GM23338 (cell line): ENCODE measurements at regions not wholly inside any gene's neighbourhood (a gene's known extent, or its start where the extent isn't known, plus 50 kb on each side); places are given as distances from the start of the nearest gene placed in this dataset.

ENCODE experiments used
- ATAC-seq: fragments of 200-7000 bp; cut with Tn5 transposase; 3 replicates; pipeline ENCODE4 v1.9.1; 2020
- DNase-seq: peaks from one replicate; pipeline ENCODE4 v3.0.0-alpha.2; 2015; ENCODE audit warnings: low spot score
- H2AFZ ChIP-seq: fragments of 200-600 bp; sonication (generic); 2 replicates; pipeline ENCODE4 v1.8.0; 2016; ENCODE audit warnings: antibody characterized with exemption, mild to moderate bottlenecking, moderate library complexity
- H3F3A ChIP-seq: fragments of 200-600 bp; sonication (generic); replicated peaks from 2 replicates; pipeline ENCODE4 v1.8.0; 2017; ENCODE audit warnings: antibody characterized with exemption, mixed run types, low read depth
- H3K27ac ChIP-seq: fragments of 200-600 bp; sonication (generic); 2 replicates; pipeline ENCODE4 v1.6.1; 2016; ENCODE audit warnings: low read depth
- H3K27me3 ChIP-seq: fragments of 200-600 bp; sonication (generic); 2 replicates; pipeline ENCODE4 v1.8.0; 2016; ENCODE audit warnings: mild to moderate bottlenecking, mixed run types, moderate library complexity; ENCODE audit not compliant: insufficient read depth
- H3K36me3 ChIP-seq: fragments of 200-600 bp; sonication (generic); 2 replicates; pipeline ENCODE4 v1.8.0; 2016; ENCODE audit warnings: mild to moderate bottlenecking; ENCODE audit not compliant: insufficient read depth
- H3K4me1 ChIP-seq: fragments of 200-600 bp; sonication (generic); 2 replicates; pipeline ENCODE4 v1.8.0; 2016; ENCODE audit warnings: mild to moderate bottlenecking, moderate library complexity; ENCODE audit not compliant: insufficient read depth
- H3K4me2 ChIP-seq: fragments of 200-600 bp; sonication (generic); 2 replicates; pipeline ENCODE4 v1.7.1; 2017; ENCODE audit warnings: mixed run types
- H3K4me3 ChIP-seq: fragments of 200-600 bp; sonication (generic); 2 replicates; pipeline ENCODE4 v1.6.1; 2016; ENCODE audit warnings: mixed run types
- H3K79me2 ChIP-seq: fragments of 200-600 bp; sonication (generic); replicated peaks from 2 replicates; pipeline ENCODE4 v1.8.0; 2017; ENCODE audit warnings: mild to moderate bottlenecking; ENCODE audit not compliant: insufficient read depth
- H3K9me2 ChIP-seq: fragments of 200-600 bp; sonication (generic); 2 replicates; pipeline ENCODE4 v1.8.0; 2017; ENCODE audit not compliant: insufficient read depth
- H4K20me1 ChIP-seq: fragments of 200-600 bp; sonication (generic); replicated peaks from 2 replicates; pipeline ENCODE4 v1.8.0; 2017; ENCODE audit warnings: mild to moderate bottlenecking; ENCODE audit not compliant: insufficient read depth
- H3K27ac Mint-ChIP-seq: 2 replicates; pipeline ENCODE4 v1.8.0; 2020; ENCODE audit warnings: inconsistent platforms, mild to moderate bottlenecking, moderate library complexity, mixed read lengths
- H3K27me3 Mint-ChIP-seq: 3 replicates; pipeline ENCODE4 v1.8.0; 2022; ENCODE audit warnings: low read depth, mild to moderate bottlenecking, moderate library complexity, mixed read lengths, inconsistent platforms; ENCODE audit not compliant: insufficient read depth, poor library complexity
- H3K36me3 Mint-ChIP-seq: 3 replicates; pipeline ENCODE4 v1.8.0; 2021; ENCODE audit warnings: low read depth, mild to moderate bottlenecking, inconsistent platforms, moderate library complexity, mixed read lengths
- H3K4me1 Mint-ChIP-seq: 3 replicates; pipeline ENCODE4 v1.8.0; 2020; ENCODE audit warnings: mild to moderate bottlenecking, inconsistent platforms, mixed read lengths
- H3K4me3 Mint-ChIP-seq: 3 replicates; pipeline ENCODE4 v1.8.0; 2021; ENCODE audit warnings: moderate library complexity, mild to moderate bottlenecking, inconsistent platforms, mixed read lengths
- H3K9me3 Mint-ChIP-seq: 3 replicates; pipeline ENCODE4 v1.8.0; 2020; ENCODE audit warnings: moderate library complexity, mild to moderate bottlenecking, inconsistent platforms, mixed read lengths
- EZH2 ChIP-seq: fragments of 200-600 bp; sonication (generic); IDR thresholded peaks from one replicate; pipeline ENCODE4 v1.8.0; 2017; ENCODE audit warnings: antibody characterized with exemption, mild to moderate bottlenecking, low read depth; ENCODE audit not compliant: unreplicated experiment
- EZH2phosphoT487 ChIP-seq: fragments of 200-600 bp; sonication (generic); IDR thresholded peaks from one replicate; pipeline ENCODE4 v1.8.1; 2018; ENCODE audit warnings: antibody characterized with exemption; ENCODE audit not compliant: unreplicated experiment
- JUNB ChIP-seq: IDR thresholded peaks from one replicate; pipeline ENCODE4 v1.6.1; 2016; ENCODE audit warnings: antibody characterized with exemption; ENCODE audit not compliant: unreplicated experiment
- NANOG ChIP-seq: IDR thresholded peaks from 2 replicates; pipeline ENCODE4 v1.6.1; 2016; ENCODE audit warnings: antibody characterized with exemption, borderline replicate concordance
- POLR2AphosphoS5 ChIP-seq: IDR thresholded peaks from 2 replicates; pipeline ENCODE4 v1.6.1; 2016; ENCODE audit warnings: antibody characterized with exemption, low read depth
- STAT1 ChIP-seq: IDR thresholded peaks from one replicate; pipeline ENCODE4 v1.6.1; 2016; ENCODE audit warnings: antibody characterized with exemption; ENCODE audit not compliant: unreplicated experiment
- ZNF114 ChIP-seq: fragments of 250-450 bp; sonication (Bioruptor Pico); IDR thresholded peaks from 2 replicates; pipeline ENCODE4 v1.5.0; 2020; ENCODE audit warnings: mild to moderate bottlenecking, moderate library complexity
- TF ChIP-seq, protein P1 (sequence below), 2 experiments: fragments of 200-600 bp in 1 of 2; sonication (generic) in 1 of 2; conservative IDR thresholded peaks; 2 replicates each; pipeline versions ENCODE4 v1.5.1 to v1.6.1; 2016 to 2017; ENCODE audit warnings: antibody characterized with exemption in 2 of 2, low read depth in 2 of 2, mild to moderate bottlenecking in 2 of 2, moderate library complexity in 1 of 2
- TF ChIP-seq, protein P2 (sequence below): fragments of 250-450 bp; sonication (Bioruptor Pico); IDR thresholded peaks from 2 replicates; pipeline ENCODE4 v1.5.0; 2020; ENCODE audit warnings: mild to moderate bottlenecking, moderate library complexity
- TF ChIP-seq, protein P3 (sequence below): IDR thresholded peaks from 2 replicates; pipeline ENCODE4 v1.6.1; 2016; ENCODE audit warnings: antibody characterized with exemption

DNA sequence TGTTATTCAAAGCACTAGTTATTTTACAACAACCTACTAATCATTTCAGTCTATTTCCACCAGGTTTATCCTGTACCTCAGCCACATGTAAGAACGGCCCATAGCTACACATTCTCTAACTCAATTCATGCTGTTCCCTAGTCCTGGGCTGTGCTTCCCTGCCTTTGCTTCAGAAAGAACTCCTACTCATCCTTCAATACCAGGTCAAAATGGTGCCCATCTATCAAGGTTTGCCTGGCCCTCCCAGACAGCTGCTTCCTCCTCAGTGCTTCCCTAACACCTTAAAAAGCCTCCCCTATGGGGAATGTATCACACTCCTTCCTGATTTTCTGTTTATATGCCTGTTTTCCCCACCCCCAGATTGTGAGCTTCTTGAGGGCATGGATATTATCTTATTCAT is 400.7 kb downstream of the MN1 start:
- no peaks in the 10 kb centered on the region for H3K27me3 ChIP-seq
- no peaks in the 10 kb centered on the region for H3K36me3 ChIP-seq
- no peaks in the 10 kb centered on the region for H3K36me3 Mint-ChIP-seq
- H3K4me3 Mint-ChIP-seq: no peak overlapping the region
- no peak overlapping the region for H3K27ac Mint-ChIP-seq
- DNase-seq (no peak), ATAC-seq (no peak)
- H3K9me2 ChIP-seq: 0 out of 2 replicates have a peak, but pooled peaks cover 2% of the 10 kb centered on the region
- TF ChIP-seq ZNF114 (CRISPR knock-in tag): no peak
- no peak overlapping the region for H3K4me2 ChIP-seq
- H4K20me1 ChIP-seq: no peaks in the 10 kb centered on the region
- H3K27me3 Mint-ChIP-seq: peaks cover 3% of the 10 kb centered on the region
- no peak overlapping the region for H3K4me3 ChIP-seq
- no peaks in the 10 kb centered on the region for H3K79me2 ChIP-seq
- no peaks in the 10 kb centered on the region for H3F3A ChIP-seq
- H3K9me3 Mint-ChIP-seq: no peaks in the 10 kb centered on the region; the same call in 2 of the 3 replicates
- H2AFZ ChIP-seq: no peak overlapping the region
- no peak overlapping the region for H3K27ac ChIP-seq
- no peaks in the 10 kb centered on the region for H3K4me1 Mint-ChIP-seq
- H3K4me1 ChIP-seq: no peaks in the 10 kb centered on the region

DNA sequence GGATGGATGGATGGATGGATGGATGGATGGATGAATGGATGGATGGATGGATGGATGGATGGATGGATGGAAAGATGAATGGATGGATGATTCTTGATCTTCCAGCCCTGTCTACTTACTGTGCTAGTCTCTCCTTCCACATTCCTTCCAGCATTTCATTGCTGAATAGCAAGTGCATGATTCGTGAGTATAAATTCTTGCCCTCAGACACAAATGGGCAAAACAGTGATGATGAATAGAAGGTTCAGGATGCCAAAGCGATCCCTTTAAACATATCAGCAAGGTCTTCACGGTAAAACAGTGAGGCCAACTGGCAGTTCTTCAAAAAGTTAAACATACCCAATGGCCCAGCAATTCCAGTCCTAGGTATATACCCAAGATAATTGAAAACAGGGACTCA is 400.2 kb downstream of the MN1 start:
- TF ChIP-seq POLR2AphosphoS5 (no peak), JUNB (no peak), EZH2 (no peak), NANOG (no peak), STAT1 (no peak), EZH2phosphoT487 (no peak)
- TF ChIP-seq, protein P1, sequence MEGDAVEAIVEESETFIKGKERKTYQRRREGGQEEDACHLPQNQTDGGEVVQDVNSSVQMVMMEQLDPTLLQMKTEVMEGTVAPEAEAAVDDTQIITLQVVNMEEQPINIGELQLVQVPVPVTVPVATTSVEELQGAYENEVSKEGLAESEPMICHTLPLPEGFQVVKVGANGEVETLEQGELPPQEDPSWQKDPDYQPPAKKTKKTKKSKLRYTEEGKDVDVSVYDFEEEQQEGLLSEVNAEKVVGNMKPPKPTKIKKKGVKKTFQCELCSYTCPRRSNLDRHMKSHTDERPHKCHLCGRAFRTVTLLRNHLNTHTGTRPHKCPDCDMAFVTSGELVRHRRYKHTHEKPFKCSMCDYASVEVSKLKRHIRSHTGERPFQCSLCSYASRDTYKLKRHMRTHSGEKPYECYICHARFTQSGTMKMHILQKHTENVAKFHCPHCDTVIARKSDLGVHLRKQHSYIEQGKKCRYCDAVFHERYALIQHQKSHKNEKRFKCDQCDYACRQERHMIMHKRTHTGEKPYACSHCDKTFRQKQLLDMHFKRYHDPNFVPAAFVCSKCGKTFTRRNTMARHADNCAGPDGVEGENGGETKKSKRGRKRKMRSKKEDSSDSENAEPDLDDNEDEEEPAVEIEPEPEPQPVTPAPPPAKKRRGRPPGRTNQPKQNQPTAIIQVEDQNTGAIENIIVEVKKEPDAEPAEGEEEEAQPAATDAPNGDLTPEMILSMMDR (conservative IDR thresholded peaks at IDR 0.05; ENCODE audit: low read depth in 2 of 2): no peak
- TF ChIP-seq, protein P2, sequence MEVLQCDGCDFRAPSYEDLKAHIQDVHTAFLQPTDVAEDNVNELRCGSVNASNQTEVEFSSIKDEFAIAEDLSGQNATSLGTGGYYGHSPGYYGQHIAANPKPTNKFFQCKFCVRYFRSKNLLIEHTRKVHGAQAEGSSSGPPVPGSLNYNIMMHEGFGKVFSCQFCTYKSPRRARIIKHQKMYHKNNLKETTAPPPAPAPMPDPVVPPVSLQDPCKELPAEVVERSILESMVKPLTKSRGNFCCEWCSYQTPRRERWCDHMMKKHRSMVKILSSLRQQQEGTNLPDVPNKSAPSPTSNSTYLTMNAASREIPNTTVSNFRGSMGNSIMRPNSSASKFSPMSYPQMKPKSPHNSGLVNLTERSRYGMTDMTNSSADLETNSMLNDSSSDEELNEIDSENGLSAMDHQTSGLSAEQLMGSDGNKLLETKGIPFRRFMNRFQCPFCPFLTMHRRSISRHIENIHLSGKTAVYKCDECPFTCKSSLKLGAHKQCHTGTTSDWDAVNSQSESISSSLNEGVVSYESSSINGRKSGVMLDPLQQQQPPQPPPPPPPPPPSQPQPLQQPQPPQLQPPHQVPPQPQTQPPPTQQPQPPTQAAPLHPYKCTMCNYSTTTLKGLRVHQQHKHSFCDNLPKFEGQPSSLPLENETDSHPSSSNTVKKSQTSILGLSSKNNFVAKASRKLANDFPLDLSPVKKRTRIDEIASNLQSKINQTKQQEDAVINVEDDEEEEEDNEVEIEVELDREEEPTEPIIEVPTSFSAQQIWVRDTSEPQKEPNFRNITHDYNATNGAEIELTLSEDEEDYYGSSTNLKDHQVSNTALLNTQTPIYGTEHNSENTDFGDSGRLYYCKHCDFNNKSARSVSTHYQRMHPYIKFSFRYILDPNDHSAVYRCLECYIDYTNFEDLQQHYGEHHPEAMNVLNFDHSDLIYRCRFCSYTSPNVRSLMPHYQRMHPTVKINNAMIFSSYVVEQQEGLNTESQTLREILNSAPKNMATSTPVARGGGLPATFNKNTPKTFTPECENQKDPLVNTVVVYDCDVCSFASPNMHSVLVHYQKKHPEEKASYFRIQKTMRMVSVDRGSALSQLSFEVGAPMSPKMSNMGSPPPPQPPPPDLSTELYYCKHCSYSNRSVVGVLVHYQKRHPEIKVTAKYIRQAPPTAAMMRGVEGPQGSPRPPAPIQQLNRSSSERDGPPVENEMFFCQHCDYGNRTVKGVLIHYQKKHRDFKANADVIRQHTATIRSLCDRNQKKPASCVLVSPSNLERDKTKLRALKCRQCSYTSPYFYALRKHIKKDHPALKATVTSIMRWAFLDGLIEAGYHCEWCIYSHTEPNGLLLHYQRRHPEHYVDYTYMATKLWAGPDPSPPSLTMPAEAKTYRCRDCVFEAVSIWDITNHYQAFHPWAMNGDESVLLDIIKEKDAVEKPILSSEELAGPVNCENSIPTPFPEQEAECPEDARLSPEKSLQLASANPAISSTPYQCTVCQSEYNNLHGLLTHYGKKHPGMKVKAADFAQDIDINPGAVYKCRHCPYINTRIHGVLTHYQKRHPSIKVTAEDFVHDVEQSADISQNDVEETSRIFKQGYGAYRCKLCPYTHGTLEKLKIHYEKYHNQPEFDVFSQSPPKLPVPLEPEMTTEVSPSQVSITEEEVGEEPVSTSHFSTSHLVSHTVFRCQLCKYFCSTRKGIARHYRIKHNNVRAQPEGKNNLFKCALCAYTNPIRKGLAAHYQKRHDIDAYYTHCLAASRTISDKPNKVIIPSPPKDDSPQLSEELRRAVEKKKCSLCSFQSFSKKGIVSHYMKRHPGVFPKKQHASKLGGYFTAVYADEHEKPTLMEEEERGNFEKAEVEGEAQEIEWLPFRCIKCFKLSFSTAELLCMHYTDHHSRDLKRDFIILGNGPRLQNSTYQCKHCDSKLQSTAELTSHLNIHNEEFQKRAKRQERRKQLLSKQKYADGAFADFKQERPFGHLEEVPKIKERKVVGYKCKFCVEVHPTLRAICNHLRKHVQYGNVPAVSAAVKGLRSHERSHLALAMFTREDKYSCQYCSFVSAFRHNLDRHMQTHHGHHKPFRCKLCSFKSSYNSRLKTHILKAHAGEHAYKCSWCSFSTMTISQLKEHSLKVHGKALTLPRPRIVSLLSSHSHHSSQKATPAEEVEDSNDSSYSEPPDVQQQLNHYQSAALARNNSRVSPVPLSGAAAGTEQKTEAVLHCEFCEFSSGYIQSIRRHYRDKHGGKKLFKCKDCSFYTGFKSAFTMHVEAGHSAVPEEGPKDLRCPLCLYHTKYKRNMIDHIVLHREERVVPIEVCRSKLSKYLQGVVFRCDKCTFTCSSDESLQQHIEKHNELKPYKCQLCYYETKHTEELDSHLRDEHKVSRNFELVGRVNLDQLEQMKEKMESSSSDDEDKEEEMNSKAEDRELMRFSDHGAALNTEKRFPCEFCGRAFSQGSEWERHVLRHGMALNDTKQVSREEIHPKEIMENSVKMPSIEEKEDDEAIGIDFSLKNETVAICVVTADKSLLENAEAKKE (CRISPR knock-in tag): no peak
- TF ChIP-seq, protein P3, sequence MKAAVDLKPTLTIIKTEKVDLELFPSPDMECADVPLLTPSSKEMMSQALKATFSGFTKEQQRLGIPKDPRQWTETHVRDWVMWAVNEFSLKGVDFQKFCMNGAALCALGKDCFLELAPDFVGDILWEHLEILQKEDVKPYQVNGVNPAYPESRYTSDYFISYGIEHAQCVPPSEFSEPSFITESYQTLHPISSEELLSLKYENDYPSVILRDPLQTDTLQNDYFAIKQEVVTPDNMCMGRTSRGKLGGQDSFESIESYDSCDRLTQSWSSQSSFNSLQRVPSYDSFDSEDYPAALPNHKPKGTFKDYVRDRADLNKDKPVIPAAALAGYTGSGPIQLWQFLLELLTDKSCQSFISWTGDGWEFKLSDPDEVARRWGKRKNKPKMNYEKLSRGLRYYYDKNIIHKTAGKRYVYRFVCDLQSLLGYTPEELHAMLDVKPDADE: no peak
- Histone ChIP-seq H3F3A (no peaks in the 10 kb centered on the region), H3K4me1 (no peaks in the 10 kb centered on the region), H3K79me2 (no peaks in the 10 kb centered on the region), H3K27me3 (no peaks in the 10 kb centered on the region), H4K20me1 (no peaks in the 10 kb centered on the region), H3K4me3 (no peak overlapping the region), H3K36me3 (no peaks in the 10 kb centered on the region), H3K4me2 (no peak overlapping the region), H2AFZ (no peak overlapping the region), H3K9me2 (0 out of 2 replicates have a peak, but pooled peaks cover 2% of the 10 kb centered on the region), H3K27ac (no peak overlapping the region)
- H3K27ac Mint-ChIP-seq: no peak overlapping the region
- H3K36me3 Mint-ChIP-seq: no peaks in the 10 kb centered on the region
- DNase-seq (no peak), ATAC-seq (no peak)
- H3K27me3 Mint-ChIP-seq: peaks cover 4% of the 10 kb centered on the region
- peaks cover 2% of the 10 kb centered on the region; the same call in 1 of the 3 replicates for H3K4me1 Mint-ChIP-seq
- H3K4me3 Mint-ChIP-seq: no peak overlapping the region
- H3K9me3 Mint-ChIP-seq: no peaks in the 10 kb centered on the region; the same call in 2 of the 3 replicates
